Limb (tissue), 2 donors: ENCODE measurements at regions not wholly inside any gene's neighbourhood (a gene's known extent, or its start where the extent isn't known, plus 50 kb on each side); places are given as distances from the start of the nearest gene placed in this dataset.

Source experiments
- DNase-seq, 2 donors: peaks; one replicate each; pipeline ENCODE4 v3.0.0-alpha.2; 2016; ENCODE audit errors: extremely low spot score in 2 of 2

- DNase-seq: no peak
These were observed 68.1 kb downstream of the TEKT4 start for GRCh38 chr2:94939349-94939748.

DNA sequence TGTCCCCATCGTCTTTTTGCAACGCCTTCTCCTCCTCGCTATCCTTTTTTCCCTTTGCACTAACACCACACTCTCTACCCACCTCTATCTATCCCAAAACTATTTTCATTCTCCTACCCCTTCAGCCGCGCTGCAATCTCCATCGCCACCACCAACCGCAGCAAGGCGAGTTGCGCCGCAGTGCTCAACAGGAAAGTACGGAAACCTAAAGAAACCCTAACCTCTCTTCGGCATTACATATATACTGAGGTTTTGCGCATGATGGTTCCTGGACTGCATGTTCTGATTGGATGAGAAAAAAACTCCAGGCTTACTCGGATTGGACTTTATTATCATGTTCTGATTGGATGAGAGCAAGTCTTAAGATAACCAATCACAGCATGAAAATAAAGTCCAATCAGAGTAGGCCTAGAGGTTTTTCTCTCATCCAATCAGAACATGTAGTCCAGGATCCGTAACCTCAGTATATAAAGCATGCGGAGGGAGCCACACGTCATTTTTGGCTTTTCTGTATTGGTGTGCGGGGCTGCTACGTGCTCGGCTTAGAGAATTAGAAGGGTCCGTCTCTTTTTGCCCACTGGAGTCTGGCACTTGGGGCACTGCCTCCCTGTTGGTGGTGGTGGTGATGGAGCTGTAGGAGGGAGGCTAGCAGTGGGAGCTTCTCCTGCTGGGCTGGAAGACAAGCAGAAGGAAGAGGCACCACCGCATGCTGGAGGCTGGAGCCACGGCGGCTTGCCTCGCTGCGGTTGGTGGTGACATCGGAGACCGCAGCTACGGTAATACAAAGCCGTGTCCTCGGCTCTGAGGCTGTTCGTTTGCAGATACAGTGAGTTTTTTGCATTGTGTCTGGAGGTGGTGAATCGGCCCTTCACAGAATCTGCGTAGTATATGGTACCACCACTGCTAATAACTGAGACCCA, 76.1 kb downstream of the TEKT4 start:
- no peak for DNase-seq

DNA sequence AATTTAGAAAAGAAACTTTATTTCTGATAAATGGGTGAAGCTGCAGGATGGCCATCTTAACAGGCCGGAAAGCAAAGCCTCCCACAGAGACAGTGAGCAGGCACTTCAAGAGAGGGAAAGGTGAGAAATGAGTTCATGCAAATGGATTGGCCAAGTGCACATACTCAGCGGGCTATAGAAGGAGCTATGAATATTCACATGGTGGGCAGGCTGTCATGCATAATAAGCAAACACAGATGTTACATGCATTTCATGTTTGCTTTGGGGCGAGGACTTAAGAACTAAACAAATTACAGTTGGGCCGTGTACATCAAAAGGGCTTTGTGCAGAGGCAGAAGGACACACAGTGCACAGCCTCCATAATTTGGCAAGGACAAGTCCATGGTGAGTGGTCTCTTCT, 69.8 kb upstream of the MAL start:
- no peak for DNase-seq

GRCh38 chr2:94956797-94957391, 68.6 kb upstream of the MAL start:
- peak; percentile 32 to 54 for DNase-seq

DNA sequence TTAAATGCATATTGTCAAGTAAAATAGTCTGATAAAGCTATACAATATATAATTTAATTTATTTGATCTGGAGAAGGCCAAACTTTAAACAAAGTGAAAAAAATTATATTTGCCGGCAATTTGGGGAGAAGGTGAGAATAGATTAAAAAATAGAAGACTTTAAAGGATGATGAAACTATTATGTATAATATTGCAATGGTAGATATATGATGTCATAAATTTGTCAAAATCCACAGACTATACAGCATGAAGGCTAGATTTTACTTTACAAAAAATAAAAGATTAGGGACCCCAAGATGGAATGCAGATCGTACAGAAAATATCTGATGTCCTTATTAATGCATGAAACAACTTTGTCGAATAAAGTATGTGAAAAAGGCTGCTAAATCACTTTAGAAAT, 67.3 kb upstream of the MAL start:
- DNase-seq: no peak

- no peak for DNase-seq
These were observed 65.2 kb upstream of the MAL start for GRCh38 chr2:94960266-94960665.

- DNase-seq: no peak
These were observed 64.8 kb upstream of the MAL start for GRCh38 chr2:94960751-94961150.

- no peak for DNase-seq
These were observed 61.3 kb upstream of the MAL start for GRCh38 chr2:94964193-94964592.

- no peak for DNase-seq
These were observed 58.8 kb upstream of the MAL start for GRCh38 chr2:94966689-94967088.

DNA sequence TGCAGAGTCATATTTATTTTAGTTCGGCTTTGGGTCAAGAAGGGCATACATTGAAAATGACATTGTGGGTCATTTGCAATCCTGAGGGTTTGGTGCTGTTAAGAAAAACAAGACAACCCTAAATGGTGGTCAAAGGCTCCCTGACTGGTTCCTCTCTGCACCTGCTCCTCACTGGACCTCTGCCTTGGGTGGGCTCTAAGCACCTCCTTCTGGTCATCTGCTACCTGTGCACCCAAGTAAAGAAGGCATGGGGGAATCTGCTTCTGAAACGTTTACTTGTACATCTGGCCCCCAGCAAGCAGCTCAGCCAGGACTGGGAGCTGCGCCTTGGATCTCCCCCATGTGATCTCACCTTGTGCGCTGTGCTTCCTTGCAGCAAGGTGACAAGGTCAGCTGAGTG, 55.2 kb upstream of the MAL start:
- no peak for DNase-seq
